BLaER1 (cell line): ENCODE measurements at regions not wholly inside any gene's neighbourhood (a gene's known extent, or its start where the extent isn't known, plus 50 kb on each side); places are given as distances from the start of the nearest gene placed in this dataset.
"Not testable (repeated sequence)": the region's sequence is repeated elsewhere in the genome, so short reads cannot be mapped to it uniquely, and the experiment has no call there.

ENCODE experiments used
- H3K27ac ChIP-seq: shearing (Covaris generic); formaldehyde crosslinking; 2 replicates; pipeline ENCODE4 v1.8.1; 2022
- H3K27me3 ChIP-seq: shearing (Covaris generic); formaldehyde crosslinking; 2 replicates; pipeline ENCODE4 v1.8.1; 2022
- H3K36me3 ChIP-seq: shearing (Covaris generic); formaldehyde crosslinking; 2 replicates; pipeline ENCODE4 v1.8.1; 2022
- H3K4me1 ChIP-seq: shearing (Covaris generic); formaldehyde crosslinking; 2 replicates; pipeline ENCODE4 v1.8.1; 2022
- H3K4me2 ChIP-seq: shearing (Covaris generic); formaldehyde crosslinking; 2 replicates; pipeline ENCODE4 v1.8.1; 2022
- H3K4me3 ChIP-seq: shearing (Covaris generic); formaldehyde crosslinking; 2 replicates; pipeline ENCODE4 v1.8.1; 2022
- H3K9ac ChIP-seq: shearing (Covaris generic); formaldehyde crosslinking; 2 replicates; pipeline ENCODE4 v1.8.1; 2022
- H3K9me3 ChIP-seq: shearing (Covaris generic); formaldehyde crosslinking; 2 replicates; pipeline ENCODE4 v1.8.1; 2022
- H4K20me1 ChIP-seq: shearing (Covaris generic); formaldehyde crosslinking; 2 replicates; pipeline ENCODE4 v1.8.1; 2022
- Cebpa-rat ChIP-seq: shearing (Covaris generic); IDR thresholded peaks from 2 replicates; pipeline ENCODE4 v1.8.1; 2022

DNA sequence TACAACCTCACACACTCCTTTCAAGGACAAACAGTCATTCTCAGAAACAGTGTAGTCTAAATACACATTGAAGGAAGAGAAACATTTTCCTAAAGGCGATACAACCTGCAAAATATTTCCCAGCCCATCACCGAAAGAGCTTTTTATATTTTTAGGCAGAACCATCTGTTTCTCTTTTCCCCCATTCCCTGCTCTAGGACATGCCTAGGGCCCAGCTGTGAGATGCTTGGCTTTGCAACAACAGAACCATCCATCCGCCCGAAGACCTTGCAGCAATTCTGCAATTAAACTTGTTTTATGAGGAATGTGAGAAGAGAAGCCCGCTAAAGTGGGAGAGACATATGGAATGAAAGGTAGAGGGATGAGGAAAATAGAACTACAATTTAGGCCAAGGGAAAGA is 105.6 kb upstream of the RFX8 start:
- Histone ChIP-seq H3K4me1 (no peaks in the 10 kb centered on the region), H3K4me2 (no peak overlapping the region), H3K9ac (no peak overlapping the region), H3K27ac (no peak overlapping the region), H3K36me3 (no peaks in the 10 kb centered on the region), H3K9me3 (no peaks in the 10 kb centered on the region), H4K20me1 (no peaks in the 10 kb centered on the region), H3K27me3 (no peaks in the 10 kb centered on the region), H3K4me3 (no peak overlapping the region)
- no peak for TF ChIP-seq Cebpa-rat

- TF ChIP-seq Cebpa-rat = no peak
- Histone ChIP-seq H3K27ac (no peak overlapping the region), H3K4me2 (no peak overlapping the region), H3K9me3 (no peaks in the 10 kb centered on the region), H3K4me1 (no peaks in the 10 kb centered on the region), H4K20me1 (no peaks in the 10 kb centered on the region), H3K27me3 (no peaks in the 10 kb centered on the region), H3K9ac (no peak overlapping the region), H3K36me3 (no peaks in the 10 kb centered on the region), H3K4me3 (no peak overlapping the region)
Measured at GRCh38 chr2:101578671-101579070, 103.8 kb upstream of the RFX8 start.

- not testable (repeated sequence) for H4K20me1 ChIP-seq, H3K4me3 ChIP-seq, H3K4me1 ChIP-seq, H3K9me3 ChIP-seq, H3K4me2 ChIP-seq, H3K27ac ChIP-seq, H3K9ac ChIP-seq, H3K36me3 ChIP-seq, H3K27me3 ChIP-seq
Measured at GRCh38 chr2:101578135-101578534, 103.2 kb upstream of the RFX8 start.

DNA sequence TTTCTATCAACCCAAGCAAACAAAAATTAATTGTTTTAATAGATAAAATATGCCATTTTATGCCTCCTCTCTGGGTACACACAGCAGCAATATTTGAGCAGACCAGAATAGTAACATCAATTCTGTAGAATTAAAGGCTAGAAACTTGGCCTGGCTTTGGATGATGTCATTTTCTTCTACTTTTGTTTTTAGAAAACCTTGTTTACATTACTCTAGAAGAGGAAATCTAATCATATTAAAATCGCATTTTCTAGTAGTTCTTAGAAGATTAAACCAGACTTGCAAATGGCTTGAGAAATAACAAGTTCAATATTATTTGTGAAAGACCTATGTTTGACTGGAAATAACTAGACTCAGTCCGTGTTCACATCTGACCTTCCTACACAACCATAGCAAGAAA is 102.3 kb upstream of the RFX8 start:
- no peak overlapping the region for H3K4me3 ChIP-seq
- no peaks in the 10 kb centered on the region for H3K4me1 ChIP-seq
- no peak overlapping the region for H3K9ac ChIP-seq
- no peak for TF ChIP-seq Cebpa-rat
- H3K9me3 ChIP-seq = no peaks in the 10 kb centered on the region
- no peaks in the 10 kb centered on the region for H3K36me3 ChIP-seq
- H4K20me1 ChIP-seq = no peaks in the 10 kb centered on the region
- no peak overlapping the region for H3K27ac ChIP-seq
- H3K27me3 ChIP-seq = no peaks in the 10 kb centered on the region
- H3K4me2 ChIP-seq = no peak overlapping the region

GRCh38 chr2:101574622-101575021 is 99.7 kb upstream of the RFX8 start:
- Histone ChIP-seq H3K9me3 (no peaks in the 10 kb centered on the region), H3K4me3 (no peak overlapping the region)
- no peak for TF ChIP-seq Cebpa-rat

GRCh38 chr2:101571951-101572350 is 97.0 kb upstream of the RFX8 start:
- no peaks in the 10 kb centered on the region for H4K20me1 ChIP-seq
- no peak overlapping the region for H3K27ac ChIP-seq
- H3K27me3 ChIP-seq = no peaks in the 10 kb centered on the region
- H3K9ac ChIP-seq = no peak overlapping the region
- H3K4me3 ChIP-seq = no peak overlapping the region
- no peak for TF ChIP-seq Cebpa-rat
- H3K9me3 ChIP-seq = no peaks in the 10 kb centered on the region
- no peak overlapping the region for H3K4me2 ChIP-seq
- no peaks in the 10 kb centered on the region for H3K4me1 ChIP-seq
- H3K36me3 ChIP-seq = no peaks in the 10 kb centered on the region

More at GRCh38 chr2:101574622-101575021, 99.7 kb upstream of the RFX8 start:
- no peaks in the 10 kb centered on the region for H3K4me1 ChIP-seq
- H3K27me3 ChIP-seq = no peaks in the 10 kb centered on the region
- H3K4me2 ChIP-seq = no peak overlapping the region
- no peaks in the 10 kb centered on the region for H3K36me3 ChIP-seq
- H4K20me1 ChIP-seq = no peaks in the 10 kb centered on the region
- H3K9ac ChIP-seq = no peak overlapping the region
- no peak overlapping the region for H3K27ac ChIP-seq

- Histone ChIP-seq H3K4me1 (no peaks in the 10 kb centered on the region), H3K9me3 (no peaks in the 10 kb centered on the region), H3K36me3 (no peaks in the 10 kb centered on the region), H3K9ac (no peak overlapping the region), H4K20me1 (no peaks in the 10 kb centered on the region), H3K4me3 (no peak overlapping the region), H3K27ac (no peak overlapping the region), H3K27me3 (no peaks in the 10 kb centered on the region), H3K4me2 (no peak overlapping the region)
- TF ChIP-seq Cebpa-rat = no peak
Measured at GRCh38 chr2:101569886-101570520, 95.1 kb upstream of the RFX8 start.

DNA sequence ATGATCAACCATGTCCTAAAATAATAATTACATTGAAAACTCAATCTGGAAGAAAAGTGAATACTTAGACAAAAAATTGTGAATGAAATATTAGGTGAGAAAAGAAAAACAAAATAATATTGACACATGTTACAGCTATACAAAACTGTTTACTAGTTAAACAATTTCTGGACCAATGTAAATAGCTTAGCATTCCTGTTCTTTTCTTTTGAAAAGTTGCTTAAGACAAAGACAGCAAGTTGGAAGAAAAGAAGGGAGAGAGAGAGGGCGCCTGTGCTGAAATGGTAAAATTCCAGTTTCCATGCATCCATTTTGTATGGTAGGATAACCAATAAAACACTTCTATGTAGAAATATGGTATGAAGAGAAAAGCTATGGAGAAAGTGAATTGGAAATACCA is 94.1 kb upstream of the RFX8 start:
- Histone ChIP-seq H3K4me1 (no peaks in the 10 kb centered on the region), H4K20me1 (no peaks in the 10 kb centered on the region)

DNA sequence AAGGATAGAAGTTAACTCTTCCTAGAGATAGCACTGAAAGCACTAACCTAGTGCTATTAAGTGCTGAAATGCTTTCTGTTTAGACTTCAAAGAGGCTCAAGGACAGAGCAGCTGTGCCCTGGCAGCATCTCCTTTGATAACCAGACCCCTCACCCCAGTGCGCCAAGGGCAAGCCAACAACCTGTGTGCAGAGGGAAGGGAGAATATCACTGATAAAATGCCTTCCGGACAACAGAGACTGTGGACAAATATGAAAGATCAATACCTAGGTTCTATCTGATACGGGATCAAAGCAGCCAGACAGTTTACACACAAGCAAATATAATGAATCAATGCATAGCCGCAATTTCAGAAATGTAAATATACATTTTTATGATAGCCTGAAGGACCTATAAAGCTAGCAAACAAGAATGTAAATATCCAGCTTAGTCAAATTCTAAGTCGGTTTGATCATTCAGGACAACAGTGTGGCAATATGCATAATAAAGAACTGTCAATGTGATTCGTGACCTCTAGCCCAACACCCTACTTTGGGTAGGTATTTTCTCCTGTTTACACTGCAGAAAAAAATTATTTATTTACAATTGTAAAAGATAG is 91.8 kb upstream of the RFX8 start:
- no peak overlapping the region for H3K9ac ChIP-seq
- no peaks in the 10 kb centered on the region for H3K27me3 ChIP-seq
- no peak for TF ChIP-seq Cebpa-rat
- H3K36me3 ChIP-seq = no peaks in the 10 kb centered on the region
- no peaks in the 10 kb centered on the region for H4K20me1 ChIP-seq
- no peaks in the 10 kb centered on the region for H3K4me1 ChIP-seq
- no peak overlapping the region for H3K4me2 ChIP-seq
- H3K9me3 ChIP-seq = no peaks in the 10 kb centered on the region
- H3K27ac ChIP-seq = no peak overlapping the region
- H3K4me3 ChIP-seq = no peak overlapping the region

More for the DNA sequence above, 94.1 kb upstream of the RFX8 start:
- Histone ChIP-seq H3K9me3 (no peaks in the 10 kb centered on the region), H3K27me3 (no peaks in the 10 kb centered on the region), H3K4me2 (no peak overlapping the region), H3K36me3 (no peaks in the 10 kb centered on the region), H3K9ac (no peak overlapping the region), H3K4me3 (no peak overlapping the region), H3K27ac (no peak overlapping the region)
- TF ChIP-seq Cebpa-rat = no peak

DNA sequence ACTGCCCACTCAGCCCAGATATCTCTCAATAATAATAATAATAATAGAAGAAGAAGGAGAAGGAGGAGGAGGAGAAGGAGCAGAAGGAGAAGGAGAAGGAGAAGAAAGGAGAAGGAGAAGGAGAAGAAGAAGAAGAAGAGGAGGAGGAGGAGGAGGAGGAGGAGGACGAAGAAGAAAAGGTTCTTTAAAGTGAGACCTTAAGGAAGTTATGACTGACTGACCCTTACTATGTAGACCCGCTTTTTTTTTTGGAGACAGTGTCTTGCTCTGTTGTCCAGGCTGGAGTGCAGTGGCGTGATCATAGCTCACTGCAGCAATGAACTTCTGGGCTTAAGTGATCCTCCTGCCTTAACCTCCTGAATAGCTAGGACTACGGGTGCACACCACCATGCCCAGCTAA is 88.9 kb upstream of the RFX8 start:
- Histone ChIP-seq H3K27me3 (no peaks in the 10 kb centered on the region), H3K4me2 (no peak overlapping the region), H3K4me3 (no peak overlapping the region), H3K36me3 (no peaks in the 10 kb centered on the region), H3K27ac (no peak overlapping the region), H3K9ac (no peak overlapping the region), H3K4me1 (peaks cover 10% of the 10 kb centered on the region), H4K20me1 (no peaks in the 10 kb centered on the region), H3K9me3 (peaks cover 12% of the 10 kb centered on the region)
- no peak for TF ChIP-seq Cebpa-rat
